Adrenal gland (tissue), 9 donors: ENCODE measurements at regions not wholly inside any gene's neighbourhood (a gene's known extent, or its start where the extent isn't known, plus 50 kb on each side); places are given as distances from the start of the nearest gene placed in this dataset.

Experiments
- DNase-seq, 7 donors: peaks; one replicate each; pipeline ENCODE4 v3.0.0-alpha.2; 2019 to 2020
- H3K27ac ChIP-seq, 5 donors: fragments of 200-600 bp; sonication (generic) in 4 of 5; 1 replicate in 3 of 5; 2 replicates in 2 of 5; pipeline versions ENCODE4 v1.5.1 to v1.8.0; 2016 to 2020; ENCODE audit warnings: mild to moderate bottlenecking in 1 of 5
- H3K27me3 ChIP-seq: fragments of 200-600 bp; 2 replicates; pipeline ENCODE4 v1.8.0; 2021
- H3K36me3 ChIP-seq, 2 donors: fragments of 200-600 bp; replicated peaks in 1 of 2; 1 replicate in 1 of 2; 2 replicates in 1 of 2; pipeline versions ENCODE4 v1.5.1 to v1.8.0; 2018 to 2022
- H3K4me1 ChIP-seq, 2 donors: fragments of 200-600 bp; replicated peaks in 1 of 2; 1 replicate in 1 of 2; 2 replicates in 1 of 2; pipeline versions ENCODE4 v1.5.1 to v1.8.0; 2018 to 2021
- H3K4me3 ChIP-seq, 4 donors: fragments of 200-600 bp; sonication (generic) in 3 of 4; one replicate each; pipeline ENCODE4 v1.5.1; 2016 to 2018
- H3K9me3 ChIP-seq, 3 donors: fragments of 200-600 bp; sonication (generic) in 1 of 3; replicated peaks in 1 of 3; 1 replicate in 2 of 3; 2 replicates in 1 of 3; pipeline versions ENCODE4 v1.5.1 to v1.8.0; 2016 to 2021
- CTCF ChIP-seq, 6 experiments: fragments of 450-650 bp in 4 of 6; fragments of 200-600 bp in 2 of 6; sonication (generic) in 1 of 6; IDR thresholded peaks; 1 replicate in 5 of 6; 2 replicates in 1 of 6; pipeline versions ENCODE4 v1.5.1 to v1.8.0; 2016 to 2021; ENCODE audit warnings: antibody characterized with exemption in 6 of 6, mild to moderate bottlenecking in 2 of 6, moderate library complexity in 1 of 6
- POLR2A ChIP-seq, 2 donors: fragments of 450-650 bp; IDR thresholded peaks; one replicate each; pipeline ENCODE4 v1.6.1; 2017; ENCODE audit warnings: antibody characterized with exemption in 2 of 2, mild to moderate bottlenecking in 2 of 2, moderate library complexity in 1 of 2
- WGBS, 4 donors: extraction: QIAGEN DNeasy Blood & Tissue Kit in 2 of 4; methylation state at CpG; one replicate each; pipeline versions ENCODE4 v1.1.5 to v1.1.7; 2013 to 2017; 5-methylcytosine and 5-hydroxymethylcytosine counted together
- intact Hi-C, 2 donors: fragments of 100-400 bp; cut with DNase I; formaldehyde crosslinking; loops; one replicate each; pipeline versions ENCODE4 v1.14.1 to v1.15.0; 2022 to 2023
- donor health status: healthy with polysubstance abuse.
- donor health status: Bipolar disorder and iron deficiency.
- donor health status: DM: yes; HTN: yes; CAD: no.
- donor health status: DM: no; HTN: no; CAD: no.
- donor health status: DM: no; HTN: no; CAD: no.

GRCh38 chr5:96588539-96588938 lies 73.6 kb upstream of the CAST start:
- no peak for DNase-seq
- TF ChIP-seq POLR2A (IDR thresholded peaks at IDR 0.05) (no peak), CTCF (IDR thresholded peaks at IDR 0.05) (no peak)
- Histone ChIP-seq H3K27me3 (no peaks in the 10 kb centered on the region), H3K4me3 (no peak overlapping the region), H3K27ac (no peak overlapping the region), H3K36me3 (no peaks in the 10 kb centered on the region), H3K9me3 (no peaks in the 10 kb centered on the region), H3K4me1 (peaks cover 0 to 3% of the 10 kb centered on the region in 2 donors)
- WGBS, 4 donors: 50 to 79% (median 62%) methylated on average over 1 of the region's 1 CpG
- intact Hi-C loops: no loop called here

GRCh38 chr5:96590796-96591195 lies 71.4 kb upstream of the CAST start:
- H3K27ac ChIP-seq: no peak overlapping the region
- intact Hi-C loops: no loop called here
- 59 to 71% (median 63%) methylated on average over 2 of the region's 2 CpGs for WGBS, 4 donors
- peaks cover 0 to 3% of the 10 kb centered on the region in 2 donors for H3K4me1 ChIP-seq
- no peak for DNase-seq
- H3K4me3 ChIP-seq: no peak overlapping the region
- no peaks in the 10 kb centered on the region for H3K27me3 ChIP-seq
- no peaks in the 10 kb centered on the region for H3K36me3 ChIP-seq
- TF ChIP-seq CTCF (IDR thresholded peaks at IDR 0.05) (no peak), POLR2A (IDR thresholded peaks at IDR 0.05) (no peak)
- H3K9me3 ChIP-seq: no peaks in the 10 kb centered on the region

DNA sequence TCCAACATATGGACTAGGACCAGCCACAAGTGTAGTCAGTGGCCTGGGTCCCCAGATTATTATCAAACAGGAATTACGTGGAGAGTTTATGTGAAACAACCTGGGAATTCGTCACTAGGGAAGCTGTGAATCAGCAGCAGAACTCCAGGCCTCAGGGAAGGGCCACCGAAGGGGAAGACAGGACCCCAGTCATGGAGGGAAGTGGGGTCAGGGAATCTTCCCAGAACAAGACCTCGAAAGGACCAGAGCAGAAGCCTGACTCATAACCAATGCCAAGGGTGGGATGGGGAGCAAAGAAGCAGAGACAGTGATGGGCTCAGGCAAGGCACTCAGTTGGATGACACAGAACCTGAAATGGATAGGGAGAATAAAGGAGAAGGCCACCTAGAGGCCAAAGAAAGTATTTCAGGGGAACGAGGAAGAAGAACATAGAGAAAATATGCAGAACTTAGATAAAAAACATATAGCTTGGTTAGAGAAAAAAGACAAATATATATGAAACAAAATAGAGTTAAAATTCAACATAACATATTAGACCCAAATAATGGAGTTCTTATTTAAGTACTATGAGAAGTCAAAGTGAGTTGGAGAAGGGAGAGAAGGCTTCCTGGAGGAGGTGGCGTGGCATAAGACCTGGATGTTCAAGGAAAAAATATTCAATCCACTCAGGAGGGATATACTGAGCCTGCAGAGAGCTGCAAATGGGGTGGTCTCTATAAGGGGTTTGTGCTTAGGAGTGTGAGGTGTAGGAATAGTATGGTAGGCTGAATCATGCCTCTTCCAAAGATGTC lies 66.7 kb upstream of the CAST start:
- no peak overlapping the region for H3K4me3 ChIP-seq
- H3K36me3 ChIP-seq: no peaks in the 10 kb centered on the region
- H3K27ac ChIP-seq: no peak overlapping the region
- no peaks in the 10 kb centered on the region for H3K9me3 ChIP-seq
- no peak for DNase-seq
- intact Hi-C loops: loop anchor here in 1 of 2 donors (5.0 kb wide), 1 partner anchor 248 kb away; no protein-coding TSS in a partner anchor
- H3K27me3 ChIP-seq: no peaks in the 10 kb centered on the region
- TF ChIP-seq CTCF (IDR thresholded peaks at IDR 0.05) (peak in 5 of 6 experiments; percentile 22 to 45 (median 35)), POLR2A (IDR thresholded peaks at IDR 0.05) (no peak)
- WGBS, 4 donors: 75 to 89% (median 77%) methylated on average over 6 of the region's 6 CpGs
- H3K4me1 ChIP-seq: peaks cover 0 to 3% of the 10 kb centered on the region in 2 donors

- Histone ChIP-seq H3K4me1 (peaks cover 0 to 5% of the 10 kb centered on the region in 2 donors), H3K36me3 (no peaks in the 10 kb centered on the region), H3K9me3 (no peaks in the 10 kb centered on the region), H3K27ac (no peak overlapping the region), H3K4me3 (no peak overlapping the region), H3K27me3 (no peaks in the 10 kb centered on the region)
- 56 to 72% (median 62%) methylated on average over 4 of the region's 4 CpGs for WGBS, 4 donors
- DNase-seq: no peak
- intact Hi-C loops: loop anchor here in 1 of 2 donors (5.0 kb wide), 1 partner anchor 250 kb away; no protein-coding TSS in a partner anchor
- TF ChIP-seq CTCF (IDR thresholded peaks at IDR 0.05): no peak
- TF ChIP-seq POLR2A (IDR thresholded peaks at IDR 0.05): no peak
Measured at GRCh38 chr5:96597438-96598020, 64.6 kb upstream of the CAST start.
